ENCODE measurements at regions not wholly inside any gene's neighbourhood (a gene's known extent, or its start where the extent isn't known, plus 50 kb on each side); places are given as distances from the start of the nearest gene placed in this dataset.

GRCh38 chr15:37616215-37616614 lies 318.2 kb upstream of the TMCO5A start:
- no peak overlapping the region for H3K4me3 Mint-ChIP-seq
- no peak for DNase-seq
- no peak overlapping the region for H3K27ac Mint-ChIP-seq
- peaks cover 5% of the 10 kb centered on the region for H3K4me1 Mint-ChIP-seq
- H3K27me3 Mint-ChIP-seq (ENCODE audit: low read depth, poor library complexity): no peaks in the 10 kb centered on the region
- no peaks in the 10 kb centered on the region for H3K36me3 Mint-ChIP-seq (ENCODE audit: low read depth)
- no peak for TF ChIP-seq CTCF (IDR thresholded peaks at IDR 0.05)
- H3K9me3 Mint-ChIP-seq: peaks cover 26% of the 10 kb centered on the region

GRCh38 chr15:37618353-37618752 lies 316.1 kb upstream of the TMCO5A start:
- Mint-ChIP-seq H3K36me3 (ENCODE audit: low read depth) (no peaks in the 10 kb centered on the region), H3K4me3 (no peak overlapping the region), H3K9me3 (peaks cover 28% of the 10 kb centered on the region)

GRCh38 chr15:37619358-37620042 lies 314.9 kb upstream of the TMCO5A start:
- no peak overlapping the region for H3K27ac Mint-ChIP-seq
- H3K9me3 Mint-ChIP-seq: peaks cover 28% of the 10 kb centered on the region
- H3K27me3 Mint-ChIP-seq (ENCODE audit: low read depth, poor library complexity): peaks cover 5% of the 10 kb centered on the region
- no peak for DNase-seq
- no peaks in the 10 kb centered on the region for H3K36me3 Mint-ChIP-seq (ENCODE audit: low read depth)
- H3K4me3 Mint-ChIP-seq: no peak overlapping the region
- TF ChIP-seq CTCF (IDR thresholded peaks at IDR 0.05): no peak
- no peaks in the 10 kb centered on the region for H3K4me1 Mint-ChIP-seq

More at GRCh38 chr15:37618353-37618752, 316.1 kb upstream of the TMCO5A start:
- Mint-ChIP-seq H3K27me3 (ENCODE audit: low read depth, poor library complexity) (no peaks in the 10 kb centered on the region), H3K4me1 (no peaks in the 10 kb centered on the region), H3K27ac (no peak overlapping the region)
- no peak for DNase-seq
- no peak for TF ChIP-seq CTCF (IDR thresholded peaks at IDR 0.05)

GRCh38 chr15:37625576-37625975 lies 308.9 kb upstream of the TMCO5A start:
- Mint-ChIP-seq H3K27ac (no peak overlapping the region), H3K27me3 (ENCODE audit: low read depth, poor library complexity) (peaks cover 5% of the 10 kb centered on the region), H3K36me3 (ENCODE audit: low read depth) (no peaks in the 10 kb centered on the region), H3K4me1 (no peaks in the 10 kb centered on the region), H3K4me3 (no peak overlapping the region), H3K9me3 (peaks cover 6% of the 10 kb centered on the region)
- no peak for TF ChIP-seq CTCF (IDR thresholded peaks at IDR 0.05)
- no peak for DNase-seq

- H3K4me3 Mint-ChIP-seq: no peak overlapping the region
- no peak for DNase-seq
- no peaks in the 10 kb centered on the region for H3K4me1 Mint-ChIP-seq
- peaks cover 5% of the 10 kb centered on the region for H3K27me3 Mint-ChIP-seq (ENCODE audit: low read depth, poor library complexity)
- no peaks in the 10 kb centered on the region for H3K36me3 Mint-ChIP-seq (ENCODE audit: low read depth)
- no peaks in the 10 kb centered on the region for H3K9me3 Mint-ChIP-seq
- TF ChIP-seq CTCF (IDR thresholded peaks at IDR 0.05): no peak
- no peak overlapping the region for H3K27ac Mint-ChIP-seq
Measured at GRCh38 chr15:37628507-37628906, 305.9 kb upstream of the TMCO5A start.

GRCh38 chr15:37636736-37637135 lies 297.7 kb upstream of the TMCO5A start:
- Mint-ChIP-seq H3K4me3 (no peak overlapping the region), H3K4me1 (no peaks in the 10 kb centered on the region), H3K27me3 (ENCODE audit: low read depth, poor library complexity) (peaks cover 10% of the 10 kb centered on the region), H3K9me3 (peaks cover 10% of the 10 kb centered on the region), H3K27ac (no peak overlapping the region), H3K36me3 (ENCODE audit: low read depth) (no peaks in the 10 kb centered on the region)
- no peak for DNase-seq
- no peak for TF ChIP-seq CTCF (IDR thresholded peaks at IDR 0.05)
